Ectodermal cell (in vitro differentiated cells): ENCODE measurements at regions not wholly inside any gene's neighbourhood (a gene's known extent, or its start where the extent isn't known, plus 50 kb on each side); places are given as distances from the start of the nearest gene placed in this dataset.

Experiments
- H3K27ac ChIP-seq: 2 replicates; pipeline ENCODE4 v1.7.0; 2013; ENCODE audit warnings: mild to moderate bottlenecking, low read depth, low read length; ENCODE audit not compliant: insufficient read depth, poor library complexity, severe bottlenecking
- H3K27me3 ChIP-seq: 2 replicates; pipeline ENCODE4 v1.7.0; 2013; ENCODE audit warnings: mild to moderate bottlenecking, low read length; ENCODE audit not compliant: insufficient read depth, control insufficient read depth, poor library complexity, severe bottlenecking
- H3K36me3 ChIP-seq: one replicate; pipeline ENCODE4 v1.7.0; 2013; ENCODE audit warnings: low read length; ENCODE audit not compliant: control insufficient read depth, insufficient read depth
- H3K4me1 ChIP-seq: one replicate; pipeline ENCODE4 v1.7.0; 2013; ENCODE audit warnings: low read length; ENCODE audit not compliant: control insufficient read depth, insufficient read depth
- H3K4me3 ChIP-seq: 2 replicates; pipeline ENCODE4 v1.7.0; 2013; ENCODE audit warnings: low read depth, low read length, control low read depth; ENCODE audit not compliant: insufficient read depth
- H3K9me3 ChIP-seq: 2 replicates; pipeline ENCODE4 v1.7.0; 2013; ENCODE audit warnings: mild to moderate bottlenecking, low read length, moderate library complexity; ENCODE audit not compliant: control insufficient read depth
- WGBS, 2 experiments: methylation state at CpG; one replicate each; pipeline ENCODE4 v1.1.7; 2013; ENCODE audit warnings: missing lambda C conversion rate in 2 of 2; 5-methylcytosine and 5-hydroxymethylcytosine counted together

DNA sequence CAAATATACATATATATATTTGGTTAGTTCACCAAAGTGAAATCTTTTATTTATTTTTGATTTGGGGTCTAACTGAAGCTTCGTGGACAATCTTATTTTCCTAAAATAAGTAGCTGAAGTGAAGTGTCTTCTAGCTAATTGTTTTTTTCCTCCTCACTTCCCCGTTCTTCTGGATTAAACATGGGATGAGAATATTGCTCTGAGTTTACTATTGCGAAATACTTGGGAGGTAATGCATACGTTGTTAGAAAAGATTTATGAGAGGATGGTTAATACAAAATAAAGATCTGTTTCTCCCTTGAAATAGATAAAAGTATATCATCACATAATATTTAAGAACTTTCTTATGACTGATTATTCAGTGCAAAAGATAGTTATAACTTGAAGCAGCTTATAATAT lies 228.3 kb upstream of the TPK1 start:
- Histone ChIP-seq H3K4me1 (no peaks in the 10 kb centered on the region), H3K4me3 (no peak overlapping the region), H3K36me3 (no peaks in the 10 kb centered on the region), H3K9me3 (no peaks in the 10 kb centered on the region), H3K27me3 (no peaks in the 10 kb centered on the region), H3K27ac (no peak overlapping the region)
- WGBS, 2 experiments = 82 to 100% methylated on average over 2 to 3 of the region's 4 CpGs

DNA sequence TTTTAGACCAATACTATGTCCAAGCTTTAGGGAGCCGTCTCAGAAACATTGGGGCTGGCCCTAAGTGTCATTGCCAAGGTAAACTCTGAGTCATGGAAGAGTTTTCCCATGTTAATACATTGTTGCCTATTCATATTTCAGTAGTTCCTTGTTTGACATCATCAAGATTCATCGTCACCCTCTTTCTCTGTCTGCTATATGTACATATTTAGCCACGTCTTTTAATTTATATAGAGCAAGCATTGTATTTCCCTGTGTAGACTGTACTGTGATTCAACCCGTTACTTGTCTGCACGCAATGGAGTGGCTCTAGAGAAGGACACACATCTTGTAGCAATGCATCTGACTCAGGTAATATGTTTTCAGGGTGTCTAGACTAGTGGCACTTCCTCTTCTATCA lies 217.9 kb upstream of the TPK1 start:
- Histone ChIP-seq H3K9me3 (no peaks in the 10 kb centered on the region), H3K4me1 (no peaks in the 10 kb centered on the region), H3K36me3 (no peaks in the 10 kb centered on the region), H3K4me3 (no peak overlapping the region), H3K27me3 (no peaks in the 10 kb centered on the region), H3K27ac (no peak overlapping the region)
- WGBS, 2 experiments = 98 to 99% methylated on average over 5 of the region's 5 CpGs

DNA sequence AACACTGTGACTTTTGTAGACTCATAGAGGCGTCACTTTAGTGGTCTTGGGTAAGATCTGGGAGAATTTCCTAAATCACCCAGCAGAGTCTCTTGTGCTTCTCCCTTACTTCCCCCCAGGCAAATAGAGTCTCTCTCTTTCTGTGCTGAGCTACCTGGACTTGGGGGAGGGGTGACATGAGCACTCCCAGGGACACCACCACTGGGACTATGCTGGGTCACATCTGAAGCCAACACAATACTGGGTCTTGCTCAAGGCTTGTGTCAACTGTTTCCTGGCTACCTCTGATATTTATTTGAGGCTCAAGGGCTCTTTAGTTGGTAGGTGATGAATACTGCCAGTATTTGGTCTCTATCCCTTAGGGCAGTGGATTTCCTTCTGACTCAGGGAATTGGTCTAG lies 214.6 kb upstream of the TPK1 start:
- 94 to 100% methylated on average over 1 of the region's 1 CpG for WGBS, 2 experiments
- H3K27ac ChIP-seq = no peak overlapping the region
- no peaks in the 10 kb centered on the region for H3K36me3 ChIP-seq
- no peaks in the 10 kb centered on the region for H3K27me3 ChIP-seq
- H3K4me3 ChIP-seq = no peak overlapping the region
- no peaks in the 10 kb centered on the region for H3K4me1 ChIP-seq
- no peaks in the 10 kb centered on the region for H3K9me3 ChIP-seq

DNA sequence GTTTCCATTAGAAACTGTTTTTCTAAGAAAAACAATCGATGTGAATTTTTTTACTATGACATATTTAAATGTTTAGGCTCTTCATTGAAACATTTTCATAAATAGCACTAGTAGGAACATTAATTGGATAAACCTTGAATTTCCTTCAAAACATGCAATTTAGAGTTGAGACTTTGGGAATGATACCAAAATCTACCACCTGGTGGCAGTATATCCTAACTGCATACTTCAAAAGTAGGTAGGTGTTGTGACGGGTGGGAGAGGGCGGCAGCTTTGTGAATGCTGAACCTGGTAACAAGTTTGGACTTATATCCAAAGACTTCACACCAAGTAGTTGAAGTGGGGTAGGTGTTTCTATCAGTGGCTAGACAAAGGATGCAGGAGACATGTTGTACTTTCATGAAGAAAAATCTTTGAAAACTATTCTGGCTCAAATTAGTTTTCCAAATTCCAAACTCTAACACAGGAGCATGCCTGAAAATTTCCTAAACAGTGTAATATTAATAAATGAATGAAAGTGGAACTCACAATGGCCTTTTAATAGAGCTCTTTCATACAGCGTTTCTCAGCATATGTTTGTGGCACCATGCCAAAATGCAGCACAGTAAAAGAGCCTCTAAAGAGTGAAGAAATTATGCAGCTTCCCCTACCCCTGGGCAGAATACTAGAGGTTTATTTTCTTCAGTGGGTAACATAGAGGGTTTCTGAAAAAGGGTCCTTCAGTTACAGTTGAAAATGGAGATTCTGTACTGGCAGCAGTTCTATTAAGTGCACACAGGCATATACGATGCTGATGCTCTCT lies 201.0 kb upstream of the TPK1 start:
- Histone ChIP-seq H3K9me3 (no peaks in the 10 kb centered on the region), H3K36me3 (no peaks in the 10 kb centered on the region), H3K4me1 (no peaks in the 10 kb centered on the region), H3K27me3 (no peaks in the 10 kb centered on the region), H3K4me3 (no peak overlapping the region), H3K27ac (no peak overlapping the region)
- WGBS, 2 experiments = 51 to 63% methylated on average over 4 of the region's 5 CpGs

DNA sequence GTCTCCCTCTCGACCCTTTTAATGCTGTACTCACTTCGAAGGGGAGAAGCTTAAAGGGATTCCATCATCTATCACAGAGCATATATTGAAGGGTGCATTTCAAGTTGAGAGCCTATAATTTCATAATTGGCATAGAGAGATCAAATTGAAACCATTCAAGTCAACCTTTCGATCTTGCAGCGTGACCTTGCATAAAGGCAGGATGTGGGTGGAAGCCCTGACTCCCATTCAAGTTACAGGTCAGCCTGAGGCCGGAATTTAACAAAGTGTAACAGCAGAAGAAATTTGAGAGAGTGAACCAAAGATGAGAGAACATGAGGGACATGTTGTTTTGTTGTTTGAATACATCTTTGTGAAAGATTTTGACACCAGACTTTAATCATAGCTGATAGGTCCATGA lies 195.3 kb upstream of the TPK1 start:
- Histone ChIP-seq H3K9me3 (no peaks in the 10 kb centered on the region), H3K27me3 (no peaks in the 10 kb centered on the region), H3K36me3 (no peaks in the 10 kb centered on the region), H3K4me3 (no peak overlapping the region), H3K4me1 (no peaks in the 10 kb centered on the region), H3K27ac (no peak overlapping the region)
- WGBS, 2 experiments = 66 to 72% methylated on average over 5 of the region's 5 CpGs

DNA sequence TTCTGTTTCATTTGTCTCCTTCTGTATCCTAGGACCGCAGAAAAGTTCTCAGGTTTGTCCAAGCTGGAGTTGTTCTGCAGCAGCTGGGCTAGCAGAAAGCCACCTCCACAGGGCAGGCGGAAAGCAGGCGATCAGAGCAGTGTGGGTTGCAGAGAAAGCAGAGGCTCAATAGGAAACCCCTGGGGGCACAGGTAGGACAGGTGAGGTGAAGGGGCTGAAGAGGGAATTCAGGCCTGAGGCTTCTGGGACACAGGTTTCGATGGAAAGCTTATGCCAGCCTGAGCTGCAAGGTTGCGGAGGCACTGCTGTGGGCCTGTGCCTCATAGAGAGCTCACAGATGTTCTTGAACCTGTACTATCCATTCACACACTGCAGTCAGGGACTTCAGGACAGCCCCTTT lies 194.9 kb upstream of the TPK1 start:
- H3K27me3 ChIP-seq = no peaks in the 10 kb centered on the region

DNA sequence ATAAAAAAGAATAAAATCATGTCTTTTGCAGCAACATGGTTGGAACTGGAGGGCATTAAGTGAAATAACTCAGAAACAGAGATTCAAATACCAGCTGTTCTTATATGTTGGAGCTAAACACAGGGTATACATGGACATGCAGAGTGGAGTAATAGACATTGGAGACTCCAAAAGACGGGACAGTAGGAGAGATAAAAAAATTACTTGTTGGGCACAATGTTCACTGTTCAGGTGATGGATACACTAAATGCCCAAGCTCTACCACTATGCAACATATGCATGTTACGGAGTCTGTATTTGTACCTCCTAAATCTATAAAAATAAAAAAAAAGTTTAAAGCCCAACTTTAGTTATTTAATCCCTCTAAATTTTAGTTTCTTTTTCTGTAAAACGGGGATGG lies 184.6 kb upstream of the TPK1 start:
- no peaks in the 10 kb centered on the region for H3K27me3 ChIP-seq
- no peak overlapping the region for H3K4me3 ChIP-seq
- H3K27ac ChIP-seq = no peak overlapping the region
- no peaks in the 10 kb centered on the region for H3K4me1 ChIP-seq
- no peaks in the 10 kb centered on the region for H3K36me3 ChIP-seq
- no peaks in the 10 kb centered on the region for H3K9me3 ChIP-seq
- 89 to 97% methylated on average over 2 of the region's 3 CpGs for WGBS, 2 experiments

More for the DNA sequence above, 194.9 kb upstream of the TPK1 start:
- H3K36me3 ChIP-seq = no peaks in the 10 kb centered on the region
- H3K9me3 ChIP-seq = no peaks in the 10 kb centered on the region
- H3K4me3 ChIP-seq = no peak overlapping the region
- 88 to 91% methylated on average over 5 of the region's 5 CpGs for WGBS, 2 experiments
- no peak overlapping the region for H3K27ac ChIP-seq
- H3K4me1 ChIP-seq = no peaks in the 10 kb centered on the region

DNA sequence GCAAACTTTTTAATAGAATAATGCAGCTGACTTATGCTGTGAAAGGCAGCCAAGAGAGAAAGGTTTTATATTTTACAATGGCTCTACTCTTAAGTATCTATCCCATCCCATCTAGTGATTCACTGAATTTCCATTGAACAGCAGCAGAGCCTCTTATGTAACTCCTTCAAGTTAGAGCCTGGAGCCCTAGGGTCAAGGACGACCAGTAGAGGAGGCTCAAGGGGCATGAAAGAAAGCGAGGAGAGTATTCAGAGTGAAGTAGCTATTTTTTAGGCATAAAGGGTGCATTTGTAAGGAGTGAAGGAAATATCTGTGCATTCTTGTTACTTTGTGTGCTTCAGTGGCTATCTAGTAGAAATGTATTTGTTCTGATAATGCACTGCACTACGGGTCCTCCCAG lies 180.2 kb upstream of the TPK1 start:
- Histone ChIP-seq H3K36me3 (no peaks in the 10 kb centered on the region), H3K9me3 (no peaks in the 10 kb centered on the region), H3K27me3 (no peaks in the 10 kb centered on the region), H3K4me3 (no peak overlapping the region), H3K27ac (no peak overlapping the region), H3K4me1 (no peaks in the 10 kb centered on the region)
- 63 to 69% methylated on average over 3 of the region's 3 CpGs for WGBS, 2 experiments

DNA sequence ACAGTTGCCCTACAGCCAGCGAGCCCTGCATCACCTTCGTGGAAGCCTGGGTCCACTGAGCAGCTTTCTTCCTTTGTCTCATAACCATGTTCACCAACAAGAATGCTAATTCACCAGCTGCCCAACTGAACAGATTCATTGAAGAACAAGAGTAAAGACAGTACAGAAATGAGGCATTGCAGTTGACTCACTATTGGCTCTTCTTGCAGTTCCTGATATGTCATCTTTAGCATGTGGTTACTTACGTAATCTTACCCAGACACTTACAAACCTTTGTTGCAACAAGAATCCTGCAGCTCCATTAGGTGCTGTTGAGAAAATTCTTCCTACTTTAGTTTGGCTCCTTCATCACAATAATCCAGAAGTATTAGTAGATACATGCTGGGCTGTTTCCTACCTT lies 174.0 kb upstream of the TPK1 start:
- no peaks in the 10 kb centered on the region for H3K27me3 ChIP-seq
- H3K27ac ChIP-seq = no peak overlapping the region
- no peak overlapping the region for H3K4me3 ChIP-seq
- 89 to 93% methylated on average over 3 of the region's 3 CpGs for WGBS, 2 experiments
- H3K4me1 ChIP-seq = no peaks in the 10 kb centered on the region
- no peaks in the 10 kb centered on the region for H3K36me3 ChIP-seq
- H3K9me3 ChIP-seq = no peaks in the 10 kb centered on the region

DNA sequence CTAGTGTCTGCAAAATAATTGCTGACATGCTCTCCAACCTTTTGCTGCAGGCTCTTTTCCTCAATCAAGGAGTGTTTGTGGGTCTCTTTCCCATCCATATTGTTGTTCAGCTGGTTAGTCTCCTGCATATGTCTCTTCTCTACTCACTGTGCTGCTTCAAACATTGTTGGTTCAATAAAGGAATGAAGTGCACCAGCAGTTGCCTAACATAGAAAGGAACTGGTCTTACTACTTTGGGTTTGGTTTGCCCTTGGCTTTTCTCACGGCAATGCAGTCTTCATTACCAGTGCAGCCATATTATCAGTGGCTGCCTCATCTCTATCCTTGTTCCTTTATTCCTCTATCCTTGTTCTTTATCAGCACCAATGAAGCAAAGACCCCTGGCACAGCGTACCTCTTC lies 169.7 kb upstream of the TPK1 start:
- no peaks in the 10 kb centered on the region for H3K36me3 ChIP-seq
- 94 to 97% methylated on average over 2 of the region's 2 CpGs for WGBS, 2 experiments

DNA sequence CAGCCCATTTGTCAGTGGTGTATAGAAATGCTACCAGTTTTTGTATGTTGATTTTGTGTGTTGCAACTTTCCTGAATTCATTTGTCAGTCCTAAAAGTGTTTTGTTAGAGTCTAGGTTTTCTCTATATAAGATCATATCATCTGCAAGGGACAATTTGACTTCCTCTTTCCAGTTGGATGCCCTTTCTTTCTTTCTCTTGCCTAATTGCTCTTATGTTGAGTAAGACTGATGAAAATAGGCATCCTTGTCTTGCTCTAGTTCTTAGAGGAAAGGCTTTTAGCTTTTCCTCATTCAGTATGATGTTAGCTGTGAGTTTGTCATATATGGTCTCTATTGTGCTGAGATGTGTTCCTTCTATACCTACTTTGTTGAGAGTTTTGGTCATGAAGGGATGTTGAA lies 161.7 kb upstream of the TPK1 start:
- no peaks in the 10 kb centered on the region for H3K4me1 ChIP-seq
- H3K36me3 ChIP-seq = no peaks in the 10 kb centered on the region
- no peak overlapping the region for H3K27ac ChIP-seq
- H3K27me3 ChIP-seq = no peaks in the 10 kb centered on the region
- H3K4me3 ChIP-seq = no peak overlapping the region
- H3K9me3 ChIP-seq = no peaks in the 10 kb centered on the region

More for the DNA sequence above, 169.7 kb upstream of the TPK1 start:
- Histone ChIP-seq H3K4me3 (no peak overlapping the region), H3K9me3 (no peaks in the 10 kb centered on the region), H3K27me3 (no peaks in the 10 kb centered on the region), H3K4me1 (no peaks in the 10 kb centered on the region), H3K27ac (no peak overlapping the region)
